WERI-Rb-1 (cell line): ENCODE measurements at regions not wholly inside any gene's neighbourhood (a gene's known extent, or its start where the extent isn't known, plus 50 kb on each side); places are given as distances from the start of the nearest gene placed in this dataset.

Source experiments
- DNase-seq: peaks from one replicate; pipeline ENCODE4 v3.0.0-alpha.2; 2020
- H3K27ac ChIP-seq: fragments of 250-450 bp; sonication (Bioruptor Pico); 2 replicates; pipeline ENCODE4 v1.5.1; 2020; ENCODE audit warnings: mild to moderate bottlenecking, moderate library complexity
- H3K27me3 ChIP-seq: fragments of 250-450 bp; sonication (Bioruptor Pico); 2 replicates; pipeline ENCODE4 v1.5.1; 2021; ENCODE audit warnings: mild to moderate bottlenecking, low read depth, moderate library complexity; ENCODE audit not compliant: insufficient read depth, severe bottlenecking
- H3K36me3 ChIP-seq: fragments of 250-450 bp; sonication (Bioruptor Pico); 2 replicates; pipeline ENCODE4 v1.5.1; 2020; ENCODE audit warnings: mild to moderate bottlenecking, moderate library complexity
- H3K4me3 ChIP-seq: 2 replicates; pipeline ENCODE4 v1.5.1; 2011; ENCODE audit warnings: low read depth, mild to moderate bottlenecking, control low read depth, low read length
- H3K9me3 ChIP-seq: fragments of 250-450 bp; sonication (Bioruptor Pico); 2 replicates; pipeline ENCODE4 v1.5.1; 2021; ENCODE audit warnings: mild to moderate bottlenecking, moderate library complexity; ENCODE audit not compliant: severe bottlenecking
- CTCF ChIP-seq: IDR thresholded peaks from 2 replicates; pipeline ENCODE4 v1.5.1; 2011; ENCODE audit warnings: low read depth, mild to moderate bottlenecking, control low read depth, inconsistent platforms, low read length

- peaks cover 10% of the 10 kb centered on the region for H3K9me3 ChIP-seq
- no peak for TF ChIP-seq CTCF
Measured at GRCh38 chr12:110998971-110999370, 78.6 kb upstream of the MYL2 start.

DNA sequence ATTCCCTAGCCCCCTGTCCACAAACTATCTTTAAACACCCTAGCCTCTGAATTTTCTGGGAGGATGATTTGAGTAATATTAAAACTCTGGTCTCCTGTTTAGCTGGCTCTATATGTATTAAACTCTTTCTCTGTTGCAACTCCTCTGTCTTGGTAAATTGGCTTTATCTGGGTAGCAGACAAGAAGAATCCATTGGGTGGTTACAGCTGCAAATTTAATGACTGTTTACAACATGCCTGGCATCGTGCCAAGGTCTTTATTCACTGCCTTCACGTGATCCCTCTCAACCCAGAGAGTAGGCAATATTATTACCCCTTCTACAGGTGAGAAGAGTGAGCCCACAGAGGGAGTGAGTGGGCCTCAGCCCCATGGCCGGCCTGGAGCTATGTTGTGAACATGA lies 77.8 kb upstream of the MYL2 start:
- DNase-seq: no peak
- H3K27me3 ChIP-seq: no peaks in the 10 kb centered on the region
- no peak for TF ChIP-seq CTCF

More at GRCh38 chr12:110998971-110999370, 78.6 kb upstream of the MYL2 start:
- H3K4me3 ChIP-seq: no peak overlapping the region
- no peak overlapping the region for H3K27ac ChIP-seq
- H3K36me3 ChIP-seq: no peaks in the 10 kb centered on the region
- no peak for DNase-seq
- no peaks in the 10 kb centered on the region for H3K27me3 ChIP-seq

GRCh38 chr12:110996415-110996814 lies 76.0 kb upstream of the MYL2 start:
- no peak for DNase-seq
- Histone ChIP-seq H3K36me3 (no peaks in the 10 kb centered on the region), H3K9me3 (peaks cover 16% of the 10 kb centered on the region), H3K27ac (no peak overlapping the region), H3K4me3 (no peak overlapping the region), H3K27me3 (no peaks in the 10 kb centered on the region)
- no peak for TF ChIP-seq CTCF

More for the DNA sequence above, 77.8 kb upstream of the MYL2 start:
- Histone ChIP-seq H3K9me3 (peaks cover 16% of the 10 kb centered on the region), H3K4me3 (no peak overlapping the region), H3K27ac (no peak overlapping the region), H3K36me3 (no peaks in the 10 kb centered on the region)

- Histone ChIP-seq H3K4me3 (no peak overlapping the region), H3K27ac (no peak overlapping the region), H3K27me3 (no peaks in the 10 kb centered on the region), H3K9me3 (peaks cover 16% of the 10 kb centered on the region), H3K36me3 (no peaks in the 10 kb centered on the region)
- DNase-seq: no peak
- no peak for TF ChIP-seq CTCF
Measured at GRCh38 chr12:110995615-110996014, 75.2 kb upstream of the MYL2 start.

- Histone ChIP-seq H3K9me3 (peaks cover 16% of the 10 kb centered on the region), H3K27ac (peak overlapping the region; percentile 15), H3K27me3 (no peaks in the 10 kb centered on the region), H3K4me3 (no peak overlapping the region), H3K36me3 (no peaks in the 10 kb centered on the region)
- DNase-seq: peak; percentile 72
- peak; percentile 13; the same call in 1 of the 2 replicates for TF ChIP-seq CTCF
Measured at GRCh38 chr12:110995016-110995415, 74.6 kb upstream of the MYL2 start.

DNA sequence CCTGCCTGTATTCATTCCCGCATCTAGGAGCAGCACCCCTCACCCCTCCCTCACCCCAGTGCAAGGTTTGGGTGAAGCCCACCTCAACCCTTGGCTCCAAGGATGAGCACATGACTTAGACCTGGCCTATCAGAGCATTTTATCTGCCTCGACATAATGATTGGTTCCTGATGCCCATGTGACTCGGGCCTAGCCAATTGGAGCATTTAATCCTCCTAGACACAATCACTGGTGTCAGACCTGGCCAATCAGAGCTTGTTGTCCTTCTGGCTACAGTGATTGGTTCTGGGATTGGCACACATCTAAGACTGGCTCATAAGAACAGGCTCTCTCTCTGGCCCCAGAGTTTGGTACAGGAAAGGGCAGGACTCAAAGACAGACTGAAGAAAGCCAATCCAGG lies 73.1 kb upstream of the MYL2 start:
- H3K9me3 ChIP-seq: peaks cover 13% of the 10 kb centered on the region
- no peaks in the 10 kb centered on the region for H3K27me3 ChIP-seq
- no peak for DNase-seq
- no peak overlapping the region for H3K4me3 ChIP-seq
- no peak overlapping the region for H3K27ac ChIP-seq
- TF ChIP-seq CTCF: no peak
- no peaks in the 10 kb centered on the region for H3K36me3 ChIP-seq
